ENCODE measurements at regions not wholly inside any gene's neighbourhood (a gene's known extent, or its start where the extent isn't known, plus 50 kb on each side); places are given as distances from the start of the nearest gene placed in this dataset.
A peak's percentile ranks its signal among the peaks of the same experiment; 100 is the strongest.

DNA sequence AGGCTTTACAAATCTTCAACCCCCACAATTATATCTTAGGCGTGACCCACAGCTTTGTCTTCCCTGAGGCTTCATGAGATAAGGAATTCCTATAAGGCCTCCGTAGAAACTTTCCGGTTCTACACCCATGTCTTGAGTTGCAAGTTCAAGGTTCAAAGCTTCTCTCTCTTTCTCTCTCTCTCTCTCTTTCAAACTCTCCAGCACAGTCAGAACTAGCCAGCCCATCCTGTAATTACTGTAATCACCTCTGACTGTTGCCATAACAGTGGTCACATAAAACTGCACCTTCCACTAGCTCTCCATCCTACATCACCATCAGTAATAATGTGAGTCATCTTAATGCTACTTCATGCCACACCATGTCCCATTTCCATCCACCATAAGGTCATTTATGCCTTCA is 90.0 kb upstream of the NFASC start:
- Histone ChIP-seq H3K9me3 (replicated peaks; ENCODE audit: control insufficient read depth, insufficient read depth, low read depth, low read length) (no peaks in the 10 kb centered on the region), H3K4me3 (no peak overlapping the region), H3K4me1 (replicated peaks in 1 of 2; ENCODE audit: control insufficient read depth in 2 of 2, insufficient read depth in 2 of 2, low read length in 2 of 2) (no peaks in the 10 kb centered on the region), H3K4me2 (ENCODE audit: insufficient read depth, low read length) (no peak overlapping the region), H3K27ac (ENCODE audit: extremely low read depth, low read depth, low read length) (no peak overlapping the region), H3K27me3 (ENCODE audit: control insufficient read depth in 2 of 2, insufficient read depth in 2 of 2, low read length in 2 of 2) (peaks cover 11 to 19% of the 10 kb centered on the region in 2 experiments), H3K9ac (ENCODE audit: insufficient read depth in 1 of 2, low read depth in 2 of 2, low read length in 2 of 2) (no peak overlapping the region), H3K9me1 (ENCODE audit: control insufficient read depth, insufficient read depth, low read length) (no peaks in the 10 kb centered on the region), H3K36me3 (ENCODE audit: control insufficient read depth, insufficient read depth, low read length) (no peaks in the 10 kb centered on the region), H3K79me2 (ENCODE audit: control insufficient read depth, insufficient read depth, low read length) (no peaks in the 10 kb centered on the region), H4K20me1 (replicated peaks; ENCODE audit: control insufficient read depth, insufficient read depth, low read length) (no peaks in the 10 kb centered on the region), H2AFZ (ENCODE audit: low read depth, low read length) (no peak overlapping the region)
- in situ Hi-C loops (cut with MboI) (no loop called here), intact Hi-C loops (cut with micrococcal nuclease) (no loop called here)
- DNase-seq (ENCODE audit: extremely low read depth in 1 of 4, low spot score in 3 of 4) (no peak), ATAC-seq (no peak), FAIRE-seq (no peak)
- TF ChIP-seq ZKSCAN3 (CRISPR knock-in tag; IDR thresholded peaks at IDR 0.05) (no peak), ILF3 (IDR thresholded peaks at IDR 0.05; ENCODE audit: borderline replicate concordance) (no peak), NCOR1 (IDR thresholded peaks at IDR 0.05) (no peak), RCOR1 (IDR thresholded peaks at IDR 0.05; ENCODE audit: borderline replicate concordance in 1 of 2, low read depth in 2 of 2, low read length in 2 of 2) (0 out of 4 replicates have a peak, but pooled peaks of 1 of the 2 experiments have one; percentile 10), NR2C2 (CRISPR knock-in tag; IDR thresholded peaks at IDR 0.05) (no peak), NR2C2 (tag; IDR thresholded peaks at IDR 0.05) (peak; percentile 68; the same call in 1 of the 2 replicates)
- ChIA-PET POLR2A (interaction anchor here (0.7 to 1.4 kb wide), 3 partner anchors 12 to 215 kb away, joined by 3 to 4 read pairs (median 3); no protein-coding TSS in a partner anchor), CTCF (ENCODE audit: low intra/inter-chr PET ratio) (interaction anchor here (0.7 kb wide), 1 partner anchor 1220 kb away, joined by 3 read pairs; no protein-coding TSS in a partner anchor)
- no TSS peak for BruUV-seq (replicated peaks)
- WGBS (ENCODE audit: insufficient coverage, low coverage, missing lambda C conversion rate), result 0% methylated on average over 3 of the region's 3 CpGs

DNA sequence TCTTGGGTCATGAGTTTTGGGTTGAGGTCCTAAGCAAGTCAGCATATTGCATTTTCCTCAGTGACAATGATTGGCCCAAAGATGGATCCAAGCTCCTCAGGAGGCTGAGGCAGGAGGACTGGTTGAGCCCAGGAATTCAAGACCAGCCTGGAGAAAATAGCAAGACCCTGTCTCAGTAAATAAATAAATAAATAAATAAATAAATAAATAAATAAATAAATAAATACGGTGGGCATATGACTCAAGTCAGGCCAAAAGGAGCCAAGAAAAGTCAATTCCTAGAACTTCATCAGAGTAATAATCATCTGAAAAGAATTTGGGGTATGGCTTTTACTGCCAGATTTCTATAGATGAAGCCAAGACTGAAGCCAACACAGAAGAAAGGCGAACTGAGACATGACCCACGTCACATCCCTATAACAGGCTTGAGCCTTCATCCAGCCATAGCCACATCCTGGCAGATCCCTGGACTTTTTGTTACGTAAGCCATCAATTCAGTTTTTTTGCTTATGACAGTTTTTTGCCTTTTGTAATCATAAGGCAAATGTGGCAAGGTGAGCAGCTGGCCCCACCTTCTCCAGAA is 88.5 kb upstream of the NFASC start:
- DNase-seq (ENCODE audit: extremely low read depth in 1 of 4, low spot score in 3 of 4) (no peak), FAIRE-seq (no peak), ATAC-seq (no peak)
- Histone ChIP-seq H2AFZ (ENCODE audit: low read depth, low read length) (no peak overlapping the region), H3K4me1 (replicated peaks in 1 of 2; ENCODE audit: control insufficient read depth in 2 of 2, insufficient read depth in 2 of 2, low read length in 2 of 2) (no peaks in the 10 kb centered on the region), H3K27ac (ENCODE audit: extremely low read depth, low read depth, low read length) (no peak overlapping the region), H3K27me3 (ENCODE audit: control insufficient read depth in 2 of 2, insufficient read depth in 2 of 2, low read length in 2 of 2) (peaks cover 4 to 18% of the 10 kb centered on the region in 2 experiments; a peak in 3 of 5 replicates), H3K4me2 (ENCODE audit: insufficient read depth, low read length) (no peak overlapping the region), H3K4me3 (no peak overlapping the region), H3K36me3 (ENCODE audit: control insufficient read depth, insufficient read depth, low read length) (no peaks in the 10 kb centered on the region), H4K20me1 (replicated peaks; ENCODE audit: control insufficient read depth, insufficient read depth, low read length) (no peaks in the 10 kb centered on the region), H3K79me2 (ENCODE audit: control insufficient read depth, insufficient read depth, low read length) (no peaks in the 10 kb centered on the region), H3K9me1 (ENCODE audit: control insufficient read depth, insufficient read depth, low read length) (no peaks in the 10 kb centered on the region), H3K9me3 (replicated peaks; ENCODE audit: control insufficient read depth, insufficient read depth, low read depth, low read length) (no peaks in the 10 kb centered on the region), H3K9ac (ENCODE audit: insufficient read depth in 1 of 2, low read depth in 2 of 2, low read length in 2 of 2) (no peak overlapping the region)
- BruUV-seq (replicated peaks), result no TSS peak
- intact Hi-C loops (cut with micrococcal nuclease), result no loop called here
- peak; percentile 74; the same call in 1 of the 2 replicates for TF ChIP-seq ZC3H11A (IDR thresholded peaks at IDR 0.05; ENCODE audit: low read depth, low read length)
- TF ChIP-seq MCM3 (IDR thresholded peaks at IDR 0.05), result no peak
- TF ChIP-seq ZNF668 (CRISPR knock-in tag; IDR thresholded peaks at IDR 0.05), result no peak
- no peak for TF ChIP-seq ZNF23 (CRISPR knock-in tag; IDR thresholded peaks at IDR 0.05)
- TF ChIP-seq ETV1 (tag; conservative IDR thresholded peaks at IDR 0.05; ENCODE audit: low read depth), result no peak
- TF ChIP-seq, protein P1, sequence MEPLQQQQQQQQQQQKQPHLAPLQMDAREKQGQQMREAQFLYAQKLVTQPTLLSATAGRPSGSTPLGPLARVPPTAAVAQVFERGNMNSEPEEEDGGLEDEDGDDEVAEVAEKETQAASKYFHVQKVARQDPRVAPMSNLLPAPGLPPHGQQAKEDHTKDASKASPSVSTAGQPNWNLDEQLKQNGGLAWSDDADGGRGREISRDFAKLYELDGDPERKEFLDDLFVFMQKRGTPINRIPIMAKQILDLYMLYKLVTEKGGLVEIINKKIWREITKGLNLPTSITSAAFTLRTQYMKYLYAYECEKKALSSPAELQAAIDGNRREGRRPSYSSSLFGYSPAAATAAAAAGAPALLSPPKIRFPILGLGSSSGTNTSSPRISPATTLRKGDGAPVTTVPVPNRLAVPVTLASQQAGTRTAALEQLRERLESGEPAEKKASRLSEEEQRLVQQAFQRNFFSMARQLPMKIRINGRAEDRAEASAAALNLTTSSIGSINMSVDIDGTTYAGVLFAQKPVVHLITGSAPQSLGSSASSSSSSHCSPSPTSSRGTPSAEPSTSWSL (CRISPR knock-in tag; IDR thresholded peaks at IDR 0.05; ENCODE audit: borderline replicate concordance), result no peak
- no peak for TF ChIP-seq MYNN (IDR thresholded peaks at IDR 0.05)
- no peak for TF ChIP-seq MYNN (CRISPR knock-in tag; IDR thresholded peaks at IDR 0.05)
- TF ChIP-seq, protein P2, sequence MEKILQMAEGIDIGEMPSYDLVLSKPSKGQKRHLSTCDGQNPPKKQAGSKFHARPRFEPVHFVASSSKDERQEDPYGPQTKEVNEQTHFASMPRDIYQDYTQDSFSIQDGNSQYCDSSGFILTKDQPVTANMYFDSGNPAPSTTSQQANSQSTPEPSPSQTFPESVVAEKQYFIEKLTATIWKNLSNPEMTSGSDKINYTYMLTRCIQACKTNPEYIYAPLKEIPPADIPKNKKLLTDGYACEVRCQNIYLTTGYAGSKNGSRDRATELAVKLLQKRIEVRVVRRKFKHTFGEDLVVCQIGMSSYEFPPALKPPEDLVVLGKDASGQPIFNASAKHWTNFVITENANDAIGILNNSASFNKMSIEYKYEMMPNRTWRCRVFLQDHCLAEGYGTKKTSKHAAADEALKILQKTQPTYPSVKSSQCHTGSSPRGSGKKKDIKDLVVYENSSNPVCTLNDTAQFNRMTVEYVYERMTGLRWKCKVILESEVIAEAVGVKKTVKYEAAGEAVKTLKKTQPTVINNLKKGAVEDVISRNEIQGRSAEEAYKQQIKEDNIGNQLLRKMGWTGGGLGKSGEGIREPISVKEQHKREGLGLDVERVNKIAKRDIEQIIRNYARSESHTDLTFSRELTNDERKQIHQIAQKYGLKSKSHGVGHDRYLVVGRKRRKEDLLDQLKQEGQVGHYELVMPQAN (IDR thresholded peaks at IDR 0.05; ENCODE audit: borderline replicate concordance), result no peak
- ChIA-PET POLR2A (interaction anchor here (0.8 to 1.4 kb wide), 3 partner anchors 10 to 13 kb away, joined by 3 to 6 read pairs (median 4); no protein-coding TSS in a partner anchor), CTCF (ENCODE audit: low intra/inter-chr PET ratio) (no interaction called here)
- in situ Hi-C loops (cut with MboI), result no loop called here
- WGBS (ENCODE audit: insufficient coverage, low coverage, missing lambda C conversion rate), result 5% methylated on average over 4 of the region's 4 CpGs
